Frontal cortex (tissue), 3 donors: ENCODE measurements at regions not wholly inside any gene's neighbourhood (a gene's known extent, or its start where the extent isn't known, plus 50 kb on each side); places are given as distances from the start of the nearest gene placed in this dataset.
"Not testable (repeated sequence)": the region's sequence is repeated elsewhere in the genome, so short reads cannot be mapped to it uniquely, and the experiment has no call there.

Experiments
- DNase-seq, 2 donors: peaks; one replicate each; pipeline ENCODE4 v3.0.0; 2012; ENCODE audit warnings: low spot score in 2 of 2
- FAIRE-seq: peaks from 2 replicates; lab custom pipeline; 2012; peaks lifted over from hg19 to GRCh38; lab: Jason Lieb, UNC
- donor health status: control.
- donor health status: control.
- donor health status: control.

- no peak for FAIRE-seq
- DNase-seq: no peak
Measured at GRCh38 chr6:74741646-74742045, 464.2 kb downstream of the COL12A1 start.

- FAIRE-seq: no peak
- no peak for DNase-seq
Measured at GRCh38 chr6:74735304-74735703, 470.5 kb downstream of the COL12A1 start.

GRCh38 chr6:74734901-74735300, 471.0 kb downstream of the COL12A1 start:
- FAIRE-seq: no peak

GRCh38 chr6:74733830-74734620, 471.8 kb downstream of the COL12A1 start:
- FAIRE-seq (no peak), DNase-seq (no peak)

More at GRCh38 chr6:74734901-74735300, 471.0 kb downstream of the COL12A1 start:
- DNase-seq: no peak

- FAIRE-seq (no peak), DNase-seq (no peak)
Measured at GRCh38 chr6:74731931-74732330, 473.9 kb downstream of the COL12A1 start.

- DNase-seq (no peak), FAIRE-seq (no peak)
Measured at GRCh38 chr6:74731204-74731603, 474.6 kb downstream of the COL12A1 start.

- FAIRE-seq (no peak), DNase-seq (no peak)
Measured at GRCh38 chr6:74720923-74721322, 484.9 kb downstream of the COL12A1 start.

GRCh38 chr6:74717591-74717990, 488.3 kb downstream of the COL12A1 start:
- DNase-seq (no peak), FAIRE-seq (no peak)

- no peak for DNase-seq
- no peak for FAIRE-seq
Measured at GRCh38 chr6:74715355-74716085, 490.3 kb downstream of the COL12A1 start.

GRCh38 chr6:74713941-74714340, 491.9 kb downstream of the COL12A1 start:
- FAIRE-seq: no peak
- DNase-seq: no peak

- DNase-seq: no peak
- FAIRE-seq: no peak
Measured at GRCh38 chr6:74705451-74705850, 500.4 kb downstream of the COL12A1 start.

- not testable (repeated sequence) for FAIRE-seq, DNase-seq
Measured at GRCh38 chr6:74704540-74704939, 501.3 kb downstream of the COL12A1 start.

GRCh38 chr6:74690365-74690764, 515.5 kb downstream of the COL12A1 start:
- DNase-seq (no peak), FAIRE-seq (no peak)

GRCh38 chr6:74689601-74690000, 516.3 kb downstream of the COL12A1 start:
- DNase-seq (no peak), FAIRE-seq (no peak)

GRCh38 chr6:74677463-74677862, 528.4 kb downstream of the COL12A1 start:
- no peak for FAIRE-seq
- DNase-seq: no peak

- no peak for DNase-seq
- no peak for FAIRE-seq
Measured at GRCh38 chr6:74676906-74677305, 528.9 kb downstream of the COL12A1 start.

GRCh38 chr6:74674377-74674776, 531.5 kb downstream of the COL12A1 start:
- DNase-seq (no peak), FAIRE-seq (no peak)

- FAIRE-seq (no peak), DNase-seq (no peak)
Measured at GRCh38 chr6:74671558-74672025, 534.3 kb downstream of the COL12A1 start.

GRCh38 chr6:74658391-74658790, 547.5 kb downstream of the COL12A1 start:
- FAIRE-seq (no peak), DNase-seq (no peak)

- no peak for DNase-seq
- no peak for FAIRE-seq
Measured at GRCh38 chr6:74657931-74658330, 547.9 kb downstream of the COL12A1 start.

- DNase-seq: no peak
- FAIRE-seq: no peak
Measured at GRCh38 chr6:74657011-74657410, 548.8 kb downstream of the COL12A1 start.
